H9 (cell line): ENCODE measurements at regions not wholly inside any gene's neighbourhood (a gene's known extent, or its start where the extent isn't known, plus 50 kb on each side); places are given as distances from the start of the nearest gene placed in this dataset.

Experiments
- DNase-seq: peaks from one replicate; pipeline ENCODE4 v3.0.0-alpha.2; 2017
- H2AFZ ChIP-seq: one replicate; pipeline ENCODE4 v1.6.1; 2013; ENCODE audit warnings: mild to moderate bottlenecking, low read length, control low read depth, moderate library complexity
- H2AK5ac ChIP-seq: 2 replicates; pipeline ENCODE4 v1.6.1; 2013; ENCODE audit warnings: low read length, control low read depth, mixed read lengths; ENCODE audit not compliant: insufficient read length
- H2BK120ac ChIP-seq: one replicate; pipeline ENCODE4 v1.6.1; 2013; ENCODE audit warnings: low read depth, mild to moderate bottlenecking, low read length, control low read depth, inconsistent platforms; ENCODE audit not compliant: poor library complexity, severe bottlenecking
- H2BK12ac ChIP-seq: 2 replicates; pipeline ENCODE4 v1.6.1; 2013; ENCODE audit warnings: low read length, control low read depth, mixed read lengths, low read depth; ENCODE audit not compliant: insufficient read length
- H2BK15ac ChIP-seq: 2 replicates; pipeline ENCODE4 v1.6.1; 2013; ENCODE audit warnings: low read depth, low read length, control low read depth
- H2BK20ac ChIP-seq: one replicate; pipeline ENCODE4 v1.6.1; 2013; ENCODE audit warnings: low read depth, mild to moderate bottlenecking, low read length, control low read depth, inconsistent platforms; ENCODE audit not compliant: poor library complexity, severe bottlenecking
- H2BK5ac ChIP-seq: 2 replicates; pipeline ENCODE4 v1.6.1; 2013; ENCODE audit warnings: low read length, control low read depth, mixed read lengths; ENCODE audit not compliant: insufficient read length
- H3K14ac ChIP-seq: 2 replicates; pipeline ENCODE4 v1.6.1; 2013; ENCODE audit warnings: low read length, control low read depth; ENCODE audit not compliant: insufficient read depth
- H3K18ac ChIP-seq: 2 replicates; pipeline ENCODE4 v1.6.1; 2013; ENCODE audit warnings: low read depth, mild to moderate bottlenecking, mixed read lengths, low read length, control low read depth; ENCODE audit not compliant: insufficient read length
- H3K23ac ChIP-seq: 2 replicates; pipeline ENCODE4 v1.6.1; 2013; ENCODE audit warnings: low read length, control low read depth, mixed read lengths, low read depth; ENCODE audit not compliant: insufficient read length
- H3K23me2 ChIP-seq: 2 replicates; pipeline ENCODE4 v1.6.1; 2013; ENCODE audit warnings: low read depth, mild to moderate bottlenecking, mixed read lengths, low read length, control low read depth; ENCODE audit not compliant: insufficient read length, poor library complexity, severe bottlenecking
- H3K27ac ChIP-seq: 2 replicates; pipeline ENCODE4 v1.5.1; 2013; ENCODE audit warnings: low read length, control low read depth, mixed read lengths, low read depth; ENCODE audit not compliant: insufficient read length
- H3K27me3 ChIP-seq: 2 replicates; pipeline ENCODE4 v1.6.1; 2013; ENCODE audit warnings: low read length, control low read depth, inconsistent platforms; ENCODE audit not compliant: insufficient read depth
- H3K4ac ChIP-seq: 2 replicates; pipeline ENCODE4 v1.6.1; 2013; ENCODE audit warnings: low read depth, mild to moderate bottlenecking, control low read depth, inconsistent platforms, low read length, moderate library complexity
- H3K4me1 ChIP-seq: 2 replicates; pipeline ENCODE4 v1.6.1; 2013; ENCODE audit warnings: low read length, control low read depth, inconsistent platforms; ENCODE audit not compliant: insufficient read depth
- H3K4me2 ChIP-seq: 2 replicates; pipeline ENCODE4 v1.6.1; 2013; ENCODE audit warnings: low read length, control low read depth, mixed read lengths; ENCODE audit not compliant: insufficient read length, insufficient read depth
- H3K56ac ChIP-seq: 2 replicates; pipeline ENCODE4 v1.6.1; 2013; ENCODE audit warnings: low read depth, mild to moderate bottlenecking, mixed read lengths, low read length, control low read depth; ENCODE audit not compliant: insufficient read length
- H3K79me1 ChIP-seq: 2 replicates; pipeline ENCODE4 v1.6.1; 2013; ENCODE audit warnings: low read depth, mild to moderate bottlenecking, moderate library complexity, low read length, control low read depth, inconsistent platforms; ENCODE audit not compliant: insufficient read depth, poor library complexity, severe bottlenecking
- H3K79me2 ChIP-seq: 2 replicates; pipeline ENCODE4 v1.6.1; 2013; ENCODE audit warnings: low read length, control low read depth, inconsistent platforms; ENCODE audit not compliant: insufficient read depth
- H3K9ac ChIP-seq: 2 replicates; pipeline ENCODE4 v1.6.1; 2013; ENCODE audit warnings: low read length, control low read depth, mixed read lengths; ENCODE audit not compliant: insufficient read length; ENCODE audit errors: extremely low read depth
- H3K9me3 ChIP-seq: one replicate; pipeline ENCODE4 v1.6.1; 2013; ENCODE audit warnings: low read depth, low read length, inconsistent platforms; ENCODE audit not compliant: control insufficient read depth
- H3T11ph ChIP-seq: one replicate; pipeline ENCODE4 v1.6.1; 2013; ENCODE audit warnings: mild to moderate bottlenecking, low read length, control low read depth, inconsistent platforms
- H4K20me1 ChIP-seq: one replicate; pipeline ENCODE4 v1.6.1; 2013; ENCODE audit not compliant: control insufficient read depth, insufficient read length, insufficient read depth
- H4K5ac ChIP-seq: 2 replicates; pipeline ENCODE4 v1.6.1; 2013; ENCODE audit warnings: low read depth, mild to moderate bottlenecking, mixed read lengths, low read length, control low read depth; ENCODE audit not compliant: insufficient read length
- H4K8ac ChIP-seq: replicated peaks from 2 replicates; pipeline ENCODE4 v1.6.1; 2013; ENCODE audit warnings: low read length, control low read depth, mixed read lengths, low read depth; ENCODE audit not compliant: insufficient read length
- H4K91ac ChIP-seq: 2 replicates; pipeline ENCODE4 v1.6.1; 2013; ENCODE audit warnings: low read depth, mild to moderate bottlenecking, moderate library complexity, mixed read lengths, low read length, control low read depth; ENCODE audit not compliant: insufficient read length
- H3K27ac Mint-ChIP-seq, 3 experiments: 2 replicates in 2 of 3; 3 replicates in 1 of 3; pipeline ENCODE4 v1.8.0; 2020 to 2021; ENCODE audit warnings: mixed read lengths in 3 of 3, mild to moderate bottlenecking in 1 of 3, moderate library complexity in 1 of 3
- H3K27me3 Mint-ChIP-seq: 2 replicates; pipeline ENCODE4 v1.8.0; 2021; ENCODE audit warnings: low read depth, mild to moderate bottlenecking, moderate library complexity, mixed read lengths
- H3K36me3 Mint-ChIP-seq, 3 experiments: 2 replicates in 2 of 3; 3 replicates in 1 of 3; pipeline ENCODE4 v1.8.0; 2020 to 2021; ENCODE audit warnings: low read depth in 3 of 3, mixed read lengths in 3 of 3; ENCODE audit not compliant: insufficient read depth in 1 of 3
- H3K4me1 Mint-ChIP-seq, 2 experiments: 2 replicates each; pipeline ENCODE4 v1.8.0; 2020; ENCODE audit warnings: mixed read lengths in 2 of 2
- H3K4me3 Mint-ChIP-seq, 2 experiments: 2 replicates in 1 of 2; 3 replicates in 1 of 2; pipeline ENCODE4 v1.8.0; 2020 to 2021; ENCODE audit warnings: mild to moderate bottlenecking in 2 of 2, mixed read lengths in 2 of 2, moderate library complexity in 1 of 2
- H3K9me3 Mint-ChIP-seq, 2 experiments: 2 replicates in 1 of 2; 3 replicates in 1 of 2; pipeline ENCODE4 v1.8.0; 2020; ENCODE audit warnings: mild to moderate bottlenecking in 2 of 2, mixed read lengths in 2 of 2, moderate library complexity in 1 of 2
- TF ChIP-seq, protein P1 (sequence below): fragments of 200-600 bp; sonication (generic); conservative IDR thresholded peaks from 3 replicates; pipeline ENCODE4 v1.8.0; 2021; ENCODE audit warnings: antibody characterized with exemption, mild to moderate bottlenecking

DNA sequence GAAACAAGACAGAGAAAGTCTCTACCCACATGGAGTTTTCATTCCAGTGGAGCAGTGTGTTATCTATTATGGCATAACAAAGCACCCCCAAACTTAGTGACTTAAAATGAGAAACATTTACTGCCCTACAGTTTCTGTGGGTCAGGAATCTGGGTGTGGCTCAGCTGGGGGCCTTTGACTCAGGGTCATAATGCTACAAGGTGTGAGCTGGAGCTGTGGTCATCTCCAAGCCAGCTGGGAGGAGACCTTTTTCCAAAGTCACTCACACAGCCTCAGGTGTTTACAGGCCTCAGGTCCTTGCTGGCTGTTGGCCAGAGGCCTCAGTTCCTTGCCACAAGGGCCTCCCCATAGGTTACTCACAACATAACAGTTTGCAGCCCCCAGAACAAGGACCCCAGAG lies 169.2 kb downstream of the ETAA1 start:
- H3K27me3 Mint-ChIP-seq, result peaks cover 2% of the 10 kb centered on the region
- no peak for DNase-seq
- H4K91ac ChIP-seq, result no peak overlapping the region
- H3K36me3 Mint-ChIP-seq, result no peaks in the 10 kb centered on the region
- no peak overlapping the region for H2BK5ac ChIP-seq
- H2BK20ac ChIP-seq, result no peak overlapping the region
- no peak overlapping the region for H3K18ac ChIP-seq
- no peak overlapping the region for H3K27ac ChIP-seq
- H3K14ac ChIP-seq, result no peak overlapping the region
- H3K4me3 Mint-ChIP-seq, result no peak overlapping the region
- H3K23me2 ChIP-seq, result no peaks in the 10 kb centered on the region
- no peak overlapping the region for H2BK15ac ChIP-seq
- H3K9ac ChIP-seq, result no peak overlapping the region
- H4K20me1 ChIP-seq, result no peaks in the 10 kb centered on the region
- H3K23ac ChIP-seq, result no peak overlapping the region
- H3K79me2 ChIP-seq, result no peaks in the 10 kb centered on the region
- H3K56ac ChIP-seq, result no peak overlapping the region
- H2AFZ ChIP-seq, result no peak overlapping the region
- no peak overlapping the region for H4K8ac ChIP-seq
- no peaks in the 10 kb centered on the region for H3K9me3 ChIP-seq
- no peak overlapping the region for H3T11ph ChIP-seq
- H4K5ac ChIP-seq, result no peak overlapping the region
- no peak overlapping the region for H3K4ac ChIP-seq
- no peak overlapping the region for H2AK5ac ChIP-seq
- H2BK120ac ChIP-seq, result no peak overlapping the region
- no peak overlapping the region for H3K27ac Mint-ChIP-seq
- TF ChIP-seq, protein P1, sequence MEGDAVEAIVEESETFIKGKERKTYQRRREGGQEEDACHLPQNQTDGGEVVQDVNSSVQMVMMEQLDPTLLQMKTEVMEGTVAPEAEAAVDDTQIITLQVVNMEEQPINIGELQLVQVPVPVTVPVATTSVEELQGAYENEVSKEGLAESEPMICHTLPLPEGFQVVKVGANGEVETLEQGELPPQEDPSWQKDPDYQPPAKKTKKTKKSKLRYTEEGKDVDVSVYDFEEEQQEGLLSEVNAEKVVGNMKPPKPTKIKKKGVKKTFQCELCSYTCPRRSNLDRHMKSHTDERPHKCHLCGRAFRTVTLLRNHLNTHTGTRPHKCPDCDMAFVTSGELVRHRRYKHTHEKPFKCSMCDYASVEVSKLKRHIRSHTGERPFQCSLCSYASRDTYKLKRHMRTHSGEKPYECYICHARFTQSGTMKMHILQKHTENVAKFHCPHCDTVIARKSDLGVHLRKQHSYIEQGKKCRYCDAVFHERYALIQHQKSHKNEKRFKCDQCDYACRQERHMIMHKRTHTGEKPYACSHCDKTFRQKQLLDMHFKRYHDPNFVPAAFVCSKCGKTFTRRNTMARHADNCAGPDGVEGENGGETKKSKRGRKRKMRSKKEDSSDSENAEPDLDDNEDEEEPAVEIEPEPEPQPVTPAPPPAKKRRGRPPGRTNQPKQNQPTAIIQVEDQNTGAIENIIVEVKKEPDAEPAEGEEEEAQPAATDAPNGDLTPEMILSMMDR, result no peak
- H3K4me1 ChIP-seq, result no peaks in the 10 kb centered on the region
- H3K79me1 ChIP-seq, result no peaks in the 10 kb centered on the region
- no peaks in the 10 kb centered on the region for H3K27me3 ChIP-seq
- no peak overlapping the region for H2BK12ac ChIP-seq
- no peaks in the 10 kb centered on the region for H3K9me3 Mint-ChIP-seq
- no peaks in the 10 kb centered on the region for H3K4me1 Mint-ChIP-seq
- H3K4me2 ChIP-seq, result no peak overlapping the region
